GM13977 (cell line): ENCODE measurements at regions not wholly inside any gene's neighbourhood (a gene's known extent, or its start where the extent isn't known, plus 50 kb on each side); places are given as distances from the start of the nearest gene placed in this dataset.
"Not testable (repeated sequence)": the region's sequence is repeated elsewhere in the genome, so short reads cannot be mapped to it uniquely, and the experiment has no call there.

Experiments used
- DNase-seq: peaks from one replicate; pipeline ENCODE4 v3.0.0; 2012; ENCODE audit warnings: low spot score
- in situ Hi-C: fragments of 300-500 bp; cut with MboI; formaldehyde crosslinking; loops from one replicate; pipeline ENCODE4 v1.12.0; 2022; ENCODE audit warnings: low sequenced_read_pairs, low pct_unique_long_range_greater_than_20kb, mixed read lengths, inconsistent platforms; ENCODE audit not compliant: unreplicated experiment
- TF ChIP-seq, protein P1 (sequence below): IDR thresholded peaks from 2 replicates; pipeline ENCODE4 v1.5.1; 2012; ENCODE audit warnings: mild to moderate bottlenecking, control low read depth; ENCODE audit not compliant: insufficient read depth; ENCODE audit errors: extremely low read depth, missing control alignments

- DNase-seq = no peak
These were observed 734.2 kb downstream of the RAPGEF2 start for GRCh38 chr4:159837071-159837470.

GRCh38 chr4:159855731-159856130 is 752.9 kb downstream of the RAPGEF2 start:
- TF ChIP-seq, protein P1, sequence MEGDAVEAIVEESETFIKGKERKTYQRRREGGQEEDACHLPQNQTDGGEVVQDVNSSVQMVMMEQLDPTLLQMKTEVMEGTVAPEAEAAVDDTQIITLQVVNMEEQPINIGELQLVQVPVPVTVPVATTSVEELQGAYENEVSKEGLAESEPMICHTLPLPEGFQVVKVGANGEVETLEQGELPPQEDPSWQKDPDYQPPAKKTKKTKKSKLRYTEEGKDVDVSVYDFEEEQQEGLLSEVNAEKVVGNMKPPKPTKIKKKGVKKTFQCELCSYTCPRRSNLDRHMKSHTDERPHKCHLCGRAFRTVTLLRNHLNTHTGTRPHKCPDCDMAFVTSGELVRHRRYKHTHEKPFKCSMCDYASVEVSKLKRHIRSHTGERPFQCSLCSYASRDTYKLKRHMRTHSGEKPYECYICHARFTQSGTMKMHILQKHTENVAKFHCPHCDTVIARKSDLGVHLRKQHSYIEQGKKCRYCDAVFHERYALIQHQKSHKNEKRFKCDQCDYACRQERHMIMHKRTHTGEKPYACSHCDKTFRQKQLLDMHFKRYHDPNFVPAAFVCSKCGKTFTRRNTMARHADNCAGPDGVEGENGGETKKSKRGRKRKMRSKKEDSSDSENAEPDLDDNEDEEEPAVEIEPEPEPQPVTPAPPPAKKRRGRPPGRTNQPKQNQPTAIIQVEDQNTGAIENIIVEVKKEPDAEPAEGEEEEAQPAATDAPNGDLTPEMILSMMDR = no peak

More at GRCh38 chr4:159837071-159837470, 734.2 kb downstream of the RAPGEF2 start:
- in situ Hi-C loops = no loop called here
- TF ChIP-seq, protein P1 = no peak

DNA sequence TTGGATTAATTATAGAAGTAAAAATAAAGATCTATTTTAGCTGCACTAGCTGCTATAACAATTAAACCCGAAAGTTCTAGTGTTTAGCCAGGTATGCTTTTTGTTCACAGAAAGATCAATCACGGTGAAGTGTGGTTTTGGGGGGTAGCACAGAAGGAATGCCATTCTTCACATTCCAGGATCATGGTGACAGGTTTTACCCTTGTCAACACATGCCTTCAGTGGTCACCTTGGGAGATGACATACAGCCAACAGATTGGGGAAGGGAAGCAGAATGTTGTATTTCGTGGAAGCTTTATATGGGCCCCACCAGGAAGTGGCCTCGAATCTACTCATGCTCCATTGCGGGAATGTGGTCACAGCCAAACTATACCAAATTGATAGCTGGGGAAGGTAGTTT is 753.6 kb downstream of the RAPGEF2 start:
- TF ChIP-seq, protein P1 = no peak
- DNase-seq = no peak
- in situ Hi-C loops = no loop called here

More at GRCh38 chr4:159855731-159856130, 752.9 kb downstream of the RAPGEF2 start:
- in situ Hi-C loops = no loop called here
- no peak for DNase-seq

- no peak for DNase-seq
- TF ChIP-seq, protein P1 = no peak
- in situ Hi-C loops = no loop called here
These were observed 756.8 kb downstream of the RAPGEF2 start for GRCh38 chr4:159859656-159860148.

GRCh38 chr4:159860945-159861344 is 758.1 kb downstream of the RAPGEF2 start:
- TF ChIP-seq, protein P1 = no peak
- in situ Hi-C loops = no loop called here
- no peak for DNase-seq

DNA sequence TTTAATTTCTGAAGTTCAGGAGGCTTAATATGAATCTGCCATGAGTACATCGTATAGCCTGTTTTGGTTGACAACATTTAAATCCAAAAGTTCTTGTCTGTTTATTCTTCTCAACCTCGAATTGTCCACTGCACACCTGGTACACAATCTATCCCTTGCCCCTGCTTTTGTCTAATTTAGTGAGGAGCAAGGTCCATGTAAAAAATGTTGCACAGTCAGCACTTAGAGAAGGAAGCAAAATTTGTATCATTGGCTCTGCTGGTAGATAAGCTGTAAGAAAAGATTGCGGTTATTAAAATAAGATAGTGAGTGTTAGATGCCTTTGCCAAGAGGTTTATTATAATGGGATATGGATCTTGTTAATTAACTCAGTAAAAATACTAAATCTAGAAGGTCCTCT is 761.5 kb downstream of the RAPGEF2 start:
- in situ Hi-C loops = no loop called here
- TF ChIP-seq, protein P1 = no peak

DNA sequence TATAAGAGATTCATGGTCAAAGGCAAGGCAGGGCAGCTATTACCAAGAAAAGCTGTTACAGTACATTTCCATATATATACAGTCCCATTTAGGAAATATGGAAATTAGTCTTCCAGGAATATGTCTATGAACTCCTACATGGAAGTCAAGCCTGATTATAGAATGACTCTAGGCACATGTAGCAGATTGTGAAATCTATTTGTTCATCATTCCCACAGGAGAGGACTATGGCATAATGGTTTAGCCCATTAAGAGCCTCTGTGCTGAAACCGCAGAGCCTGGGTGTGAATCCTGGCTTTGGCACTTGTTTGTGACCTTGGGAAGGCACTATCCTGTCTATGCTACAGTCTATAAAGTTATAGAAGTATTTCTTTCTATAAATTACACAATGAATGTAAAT is 764.8 kb downstream of the RAPGEF2 start:
- no peak for DNase-seq
- in situ Hi-C loops = no loop called here
- TF ChIP-seq, protein P1 = no peak

More for the DNA sequence above, 761.5 kb downstream of the RAPGEF2 start:
- no peak for DNase-seq

DNA sequence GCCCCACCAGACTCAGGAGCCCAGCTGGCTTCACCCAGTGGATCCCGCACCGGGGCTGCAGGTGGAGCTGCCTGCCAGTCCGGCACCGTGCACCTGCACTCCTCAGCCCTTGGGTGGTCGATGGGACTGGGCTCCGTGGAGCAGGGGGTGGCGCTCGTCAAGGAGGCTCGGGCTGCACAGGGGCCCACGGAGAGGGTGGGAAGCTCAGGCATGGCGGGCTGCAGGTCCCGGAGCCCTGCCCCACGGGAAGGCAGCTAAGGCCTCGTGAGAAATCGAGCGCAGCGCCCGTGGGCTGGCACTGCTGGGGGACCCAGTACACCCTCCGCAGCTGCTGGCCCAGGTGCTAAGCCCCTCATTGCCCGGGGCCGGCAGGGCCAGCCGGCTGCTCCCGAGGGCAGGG is 766.1 kb downstream of the RAPGEF2 start:
- in situ Hi-C loops, DNase-seq: not testable (repeated sequence)
